D341Med (cell line): ENCODE measurements at regions not wholly inside any gene's neighbourhood (a gene's known extent, or its start where the extent isn't known, plus 50 kb on each side); places are given as distances from the start of the nearest gene placed in this dataset.
"Not testable (repeated sequence)": the region's sequence is repeated elsewhere in the genome, so short reads cannot be mapped to it uniquely, and the experiment has no call there.

Experiments used
- DNase-seq: peaks from one replicate; pipeline ENCODE4 v3.0.0; 2012; ENCODE audit warnings: low spot score

DNA sequence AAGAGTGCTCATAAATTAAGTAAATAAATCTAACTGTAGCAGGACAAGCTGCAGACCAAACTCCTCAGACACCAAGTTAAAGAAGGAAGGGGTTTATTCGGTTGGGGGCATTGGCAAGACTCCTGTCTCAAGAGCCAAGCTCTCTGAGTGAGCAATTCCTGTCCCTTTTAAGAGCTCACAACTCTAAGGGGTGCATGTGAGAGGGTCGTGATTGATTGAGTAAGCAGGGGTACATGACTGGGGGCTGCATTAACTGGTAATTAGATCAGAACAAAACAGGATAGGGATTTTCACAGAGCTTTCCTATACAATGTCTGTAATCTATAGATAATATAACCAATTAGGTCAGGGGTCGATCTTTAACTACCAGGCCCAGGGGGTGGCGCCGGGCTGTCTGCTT is 318.1 kb upstream of the TECRL start:
- not testable (repeated sequence) for DNase-seq

DNA sequence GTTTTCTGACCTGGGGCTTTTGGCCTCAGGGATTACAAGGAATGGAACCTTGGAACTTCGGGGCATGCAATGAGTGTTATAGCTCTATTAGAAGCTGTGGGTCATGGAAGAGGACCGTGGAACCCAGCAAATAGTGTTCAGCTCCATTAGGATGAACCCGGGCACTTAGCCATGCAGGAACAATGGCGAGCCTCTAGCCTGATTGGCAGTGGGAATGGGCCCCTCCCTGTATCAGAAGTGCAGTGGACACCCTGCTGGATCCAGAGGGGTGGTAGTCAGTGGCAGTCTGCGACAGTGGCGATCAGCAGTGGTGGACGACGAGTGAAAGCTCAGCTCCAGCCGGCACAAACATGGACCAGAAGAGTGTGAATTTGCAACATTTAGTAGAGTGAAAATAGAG is 315.4 kb upstream of the TECRL start:
- no peak for DNase-seq

DNA sequence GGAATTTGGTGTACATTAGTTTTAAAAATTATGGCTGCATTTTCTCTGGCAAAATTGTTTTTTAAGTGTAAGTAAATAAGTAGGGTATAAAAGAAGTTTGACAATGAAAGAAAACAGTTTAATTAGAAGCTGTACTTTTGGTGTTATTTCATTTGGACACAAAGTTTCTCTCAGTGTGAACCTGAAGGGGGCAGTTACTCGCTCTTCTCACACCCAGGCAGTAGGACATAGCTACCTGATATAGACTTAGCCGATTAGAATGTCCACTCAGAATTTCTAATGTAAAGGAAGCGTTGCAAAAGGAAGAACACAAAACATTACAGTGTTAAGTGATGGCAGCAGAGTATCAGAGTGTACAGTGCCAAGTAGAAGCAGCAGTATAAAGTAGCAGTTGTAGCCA is 311.9 kb upstream of the TECRL start:
- no peak for DNase-seq

DNA sequence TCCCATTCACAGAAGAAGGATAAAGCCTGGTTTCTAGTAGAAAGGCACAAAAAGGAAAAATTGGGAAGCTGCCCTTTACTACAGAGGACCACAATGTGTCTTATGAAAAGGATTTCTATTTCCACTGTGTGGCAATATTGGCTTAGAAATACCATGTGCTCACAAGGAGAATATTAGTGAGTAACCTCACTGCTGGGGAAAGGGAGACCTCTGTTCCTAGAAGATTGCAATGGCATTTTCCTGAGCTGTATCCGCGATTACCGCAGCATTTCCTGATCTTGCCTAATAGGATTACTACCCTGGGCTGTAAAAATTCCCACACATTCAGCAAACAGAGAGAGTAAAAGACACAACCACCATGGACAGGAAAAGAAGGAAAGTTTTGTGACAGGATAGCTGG is 308.8 kb upstream of the TECRL start:
- DNase-seq: peak; percentile 22

DNA sequence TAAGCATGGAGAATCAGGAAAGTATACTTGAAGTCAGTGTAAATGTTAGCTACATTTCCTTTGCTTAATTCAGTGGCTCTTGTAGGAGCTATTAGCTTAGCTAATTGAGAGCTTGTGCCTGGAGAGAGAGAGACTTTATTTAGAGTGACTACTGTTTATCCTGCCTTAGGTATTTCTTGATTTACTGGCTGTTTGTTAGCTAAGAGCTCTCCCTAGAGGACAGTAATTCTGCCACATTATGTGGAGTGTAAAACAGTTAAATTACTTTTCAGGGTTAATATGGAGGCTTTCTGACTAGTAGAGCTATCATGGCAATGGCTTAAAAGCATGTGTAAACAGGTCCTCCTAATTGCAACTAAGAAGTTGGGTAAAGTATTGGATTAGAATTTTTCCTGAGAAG is 306.5 kb upstream of the TECRL start:
- no peak for DNase-seq

DNA sequence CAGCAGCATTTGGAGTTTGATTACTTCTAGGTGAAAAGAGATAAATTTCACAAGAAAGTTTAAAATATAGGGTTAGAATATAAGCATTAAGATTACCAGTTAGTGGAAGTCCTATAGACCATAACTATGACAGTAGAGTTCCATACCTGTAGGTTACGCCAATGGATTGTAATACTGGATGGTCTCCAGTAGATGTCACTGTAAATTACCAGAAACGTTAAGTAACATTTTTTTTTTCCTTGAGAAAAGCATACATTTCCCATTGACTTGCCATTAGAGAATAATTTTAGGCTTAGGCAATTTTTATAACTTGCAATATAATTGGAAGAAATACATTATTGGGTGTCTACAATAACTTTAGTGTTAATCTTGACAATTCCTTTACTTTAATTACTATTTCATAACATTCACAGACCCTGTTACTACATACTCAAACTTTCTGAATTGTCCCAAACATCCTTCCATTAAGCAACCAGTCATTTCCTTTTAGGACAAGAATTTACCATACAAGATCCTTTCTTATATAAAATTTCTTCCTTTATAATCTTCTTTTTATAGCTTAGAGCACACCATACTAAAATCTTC is 304.1 kb upstream of the TECRL start:
- peak; percentile 26 for DNase-seq

DNA sequence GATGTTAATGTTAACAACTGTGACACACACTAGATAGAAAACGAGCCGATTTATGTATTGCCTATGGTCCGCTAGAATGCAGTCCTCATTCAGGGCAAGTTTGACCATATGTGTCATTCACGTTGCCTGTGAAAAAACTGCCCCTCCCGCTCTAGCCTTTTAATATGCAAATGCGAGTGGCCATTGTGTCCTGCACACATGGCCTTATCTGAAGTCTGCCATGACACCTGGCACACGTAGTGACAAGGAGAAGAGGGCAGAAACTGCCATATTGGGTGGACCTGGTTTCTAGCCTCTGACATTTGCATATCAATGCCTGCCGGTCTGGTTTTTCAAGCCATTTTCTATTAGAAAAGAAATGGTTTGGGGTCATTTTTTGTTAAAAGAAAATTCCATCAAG is 303.3 kb upstream of the TECRL start:
- DNase-seq: no peak

DNA sequence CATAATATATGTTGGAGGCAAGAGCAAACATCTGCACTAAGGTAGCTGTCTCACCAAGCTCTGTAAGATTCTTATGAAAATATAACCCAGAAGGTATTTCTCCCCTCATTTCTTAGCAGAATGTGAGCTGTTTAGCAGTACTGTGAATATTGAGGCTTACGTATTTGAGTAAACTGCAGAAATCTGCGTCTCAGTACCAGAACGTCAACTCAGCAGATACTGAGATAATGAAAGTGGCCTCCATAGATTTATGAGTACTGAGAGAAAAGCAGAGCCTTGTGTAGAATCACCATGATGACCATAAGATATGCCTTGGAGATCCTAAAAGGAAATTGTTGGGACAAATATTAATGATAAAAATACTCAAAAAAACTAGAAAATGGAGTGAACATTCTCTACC is 296.7 kb upstream of the TECRL start:
- DNase-seq: no peak

DNA sequence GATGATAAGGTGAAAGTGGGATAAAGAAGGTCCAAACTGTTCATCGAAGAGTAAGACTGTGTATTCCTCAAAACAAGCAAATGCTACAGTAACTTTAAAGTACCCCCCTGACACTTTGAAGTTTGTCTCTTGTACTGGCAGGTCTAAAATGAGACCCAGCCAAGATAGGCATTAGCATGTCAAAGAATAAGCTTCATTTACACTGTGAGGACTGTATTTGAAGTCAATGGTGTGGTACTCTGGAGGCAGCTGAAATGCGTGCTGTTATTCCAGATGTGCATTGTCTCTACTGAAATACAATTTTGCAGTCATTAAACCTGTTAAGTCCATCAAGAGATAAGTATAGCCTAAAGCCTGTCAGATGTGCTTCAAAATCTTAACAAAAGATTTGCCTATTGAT is 288.9 kb upstream of the TECRL start:
- no peak for DNase-seq

DNA sequence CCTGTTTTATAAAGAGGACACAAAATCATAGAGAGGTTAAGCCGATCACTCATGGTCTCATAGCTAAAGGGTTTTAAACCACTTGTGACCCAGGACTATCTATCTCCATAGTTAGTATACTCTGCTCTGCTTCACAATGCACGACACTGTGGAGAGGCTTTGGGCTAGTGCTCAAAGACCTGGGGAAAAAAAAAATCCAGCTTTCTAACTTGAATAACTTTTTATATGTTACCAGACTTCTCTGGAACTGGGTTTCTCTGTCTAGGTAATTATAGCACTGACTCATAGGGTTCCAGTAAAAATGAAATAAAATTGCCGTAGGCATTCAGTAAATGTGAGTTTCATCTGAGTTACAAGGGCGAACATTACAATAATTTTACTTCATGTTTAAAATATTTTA is 273.7 kb upstream of the TECRL start:
- DNase-seq: no peak

DNA sequence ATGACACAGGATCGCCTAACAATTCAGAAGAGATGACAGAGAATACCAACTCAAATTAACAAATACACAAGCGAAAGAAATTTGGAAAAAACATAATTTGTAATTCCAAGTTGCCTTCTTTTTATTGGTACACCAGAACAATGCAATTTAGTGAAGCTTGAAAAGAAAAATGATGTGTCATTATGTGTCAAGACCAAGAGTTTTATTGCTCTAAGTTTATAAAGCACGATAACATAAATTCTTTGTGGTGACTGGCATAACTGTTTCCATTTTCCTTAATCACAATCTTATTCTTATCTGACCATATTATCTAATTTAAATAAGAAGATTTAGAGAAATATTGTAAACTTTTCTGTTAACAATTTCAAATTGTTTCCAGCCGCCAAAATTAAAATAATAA is 273.2 kb upstream of the TECRL start:
- DNase-seq: no peak

DNA sequence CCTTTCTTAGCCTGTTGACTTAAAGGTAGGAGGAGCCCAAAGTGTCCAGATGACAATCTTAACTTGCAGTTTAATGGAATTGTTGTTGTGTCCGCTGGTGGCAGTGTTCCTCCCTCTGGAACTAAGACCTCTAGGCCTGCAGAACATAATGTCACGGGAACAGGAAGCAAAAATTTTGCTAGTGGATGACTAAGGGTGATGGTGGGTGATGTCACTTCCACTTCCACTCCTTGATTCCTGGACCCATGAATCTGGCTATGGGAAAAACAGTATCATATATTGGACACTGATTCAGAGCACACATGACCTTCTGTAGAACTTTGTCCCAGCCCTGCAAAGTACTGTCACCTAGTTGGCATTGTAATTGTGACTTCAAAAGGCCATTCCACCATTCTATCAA is 263.9 kb upstream of the TECRL start:
- not testable (repeated sequence) for DNase-seq

DNA sequence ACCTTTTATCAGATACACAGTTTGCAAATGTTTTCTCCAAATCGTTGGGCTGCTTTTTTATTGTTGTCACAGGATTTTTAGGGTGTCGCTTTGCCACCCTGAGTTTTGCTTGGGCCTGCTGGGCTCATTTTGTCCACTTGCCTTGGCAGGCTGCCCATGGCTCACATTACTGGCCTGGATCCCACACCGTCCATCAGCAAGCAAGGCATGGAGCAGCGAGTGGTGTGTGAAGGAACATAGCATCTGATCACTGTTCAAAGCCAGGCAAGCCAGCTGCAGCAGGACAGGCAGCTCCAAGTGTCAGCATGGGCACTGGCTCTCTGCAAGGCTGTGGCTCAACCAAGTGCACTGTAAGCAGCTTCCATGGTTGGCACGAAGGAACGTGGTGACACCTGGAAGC is 261.4 kb upstream of the TECRL start:
- peak; percentile 8 for DNase-seq

DNA sequence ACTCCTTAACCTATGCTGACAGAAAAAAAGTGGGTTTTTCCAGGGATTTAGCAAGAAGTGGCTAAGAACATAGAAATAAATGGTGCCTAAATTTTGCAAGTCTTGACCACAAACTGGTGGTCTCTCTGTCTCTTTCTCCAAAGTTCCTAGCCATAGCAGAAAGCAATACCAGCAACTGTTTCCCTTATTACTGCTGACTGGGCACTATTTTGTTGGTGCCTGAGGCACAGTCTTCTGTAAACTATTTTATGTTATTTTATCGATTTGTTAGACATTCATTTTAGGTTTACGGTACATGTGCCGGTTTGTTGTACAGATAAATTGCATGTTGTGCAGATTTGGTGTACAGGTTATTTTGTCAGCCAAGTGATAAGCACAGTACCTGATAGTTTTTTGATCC is 234.6 kb upstream of the TECRL start:
- no peak for DNase-seq

DNA sequence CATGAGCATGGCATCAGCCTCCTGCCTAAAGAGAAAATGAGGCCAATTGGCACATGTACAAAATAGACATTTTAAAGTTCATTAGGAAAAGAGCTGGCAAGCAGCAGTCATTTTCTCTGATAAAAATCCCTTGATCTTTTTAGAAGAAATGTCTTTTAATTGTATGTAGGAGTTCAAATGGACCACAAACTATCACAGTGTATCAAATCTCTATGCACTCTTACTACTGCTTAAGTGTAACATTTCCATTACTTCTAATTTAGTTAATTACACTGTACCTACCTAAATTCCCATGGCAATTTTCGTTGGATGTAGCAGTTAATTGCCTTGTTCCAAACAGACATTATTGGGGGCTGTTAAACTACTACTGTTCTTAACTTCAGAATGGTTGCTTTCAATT is 233.7 kb upstream of the TECRL start:
- no peak for DNase-seq

DNA sequence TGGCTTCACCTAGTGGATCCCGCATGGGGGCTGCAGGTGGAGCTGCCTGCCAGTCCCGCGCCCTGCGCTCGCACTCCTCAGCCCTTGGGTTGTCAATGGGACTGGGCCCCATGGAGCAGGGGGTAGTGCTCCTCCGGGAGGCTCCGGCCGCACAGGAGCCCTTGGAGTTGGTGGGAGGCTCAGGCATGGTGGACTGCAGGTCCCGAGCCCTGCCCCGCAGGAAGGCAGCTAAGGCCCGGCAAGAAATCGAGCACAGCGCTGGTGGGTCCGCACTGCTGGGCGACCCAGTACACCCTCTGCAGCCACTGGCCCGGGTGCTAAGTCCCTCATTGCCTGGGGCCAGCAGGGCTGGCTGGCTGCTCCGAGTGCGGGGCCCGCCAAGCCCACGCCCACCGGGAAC is 231.2 kb upstream of the TECRL start:
- not testable (repeated sequence) for DNase-seq

DNA sequence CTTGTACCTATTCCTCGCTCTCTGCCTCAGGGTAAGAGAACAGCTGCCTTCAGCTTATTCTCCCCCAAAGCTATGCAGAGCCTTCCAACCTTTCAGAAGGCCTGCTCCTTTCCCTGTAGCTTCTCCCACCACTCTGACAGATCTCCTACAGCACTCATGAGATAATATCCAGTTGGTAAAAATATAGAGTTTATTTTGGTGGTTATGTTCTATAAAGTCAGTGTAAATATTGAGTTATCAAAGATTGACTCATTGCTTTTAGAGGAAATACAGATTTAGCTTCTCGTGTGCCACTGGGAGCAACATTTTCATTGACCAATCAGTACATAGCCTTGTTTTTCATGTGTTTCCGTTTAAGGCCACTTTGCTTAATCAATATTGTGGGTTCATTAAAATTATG is 216.2 kb upstream of the TECRL start:
- DNase-seq: no peak

DNA sequence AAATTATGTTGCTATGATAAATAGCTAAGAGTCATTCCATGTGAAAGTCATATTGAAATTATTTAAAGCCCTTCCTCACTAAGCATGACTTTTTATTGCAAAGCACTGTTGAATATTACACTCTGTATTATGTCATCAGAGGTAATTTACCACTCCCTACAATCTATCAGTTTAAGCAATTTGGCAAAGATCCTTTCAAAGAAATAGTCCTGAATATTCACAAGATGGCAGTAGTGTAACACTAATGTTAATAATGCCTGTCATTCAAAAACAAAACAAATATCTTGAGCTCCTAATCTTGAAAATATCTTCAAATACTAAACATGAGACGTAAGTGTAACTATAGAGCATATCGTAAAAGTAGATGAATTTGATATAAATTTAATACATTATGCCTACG is 208.6 kb upstream of the TECRL start:
- DNase-seq: peak; percentile 7

DNA sequence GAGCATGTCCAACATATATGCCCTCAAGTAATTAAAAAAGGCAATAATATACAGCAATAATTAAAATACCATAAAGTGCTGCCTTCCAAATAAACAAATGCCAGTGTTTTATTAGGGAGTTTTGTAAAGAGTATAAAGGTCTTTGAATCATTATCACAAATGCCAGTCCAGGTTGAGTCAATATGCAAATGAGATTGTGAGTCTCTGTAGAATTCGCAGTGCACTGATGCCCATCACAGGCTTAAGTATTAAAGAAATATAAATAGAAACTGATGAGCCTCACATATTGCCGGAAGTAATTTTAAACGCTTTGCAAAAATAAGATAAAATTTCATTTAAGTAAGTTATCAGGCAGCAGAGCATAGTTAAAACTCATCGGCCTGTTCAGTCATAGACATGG is 205.0 kb upstream of the TECRL start:
- no peak for DNase-seq

DNA sequence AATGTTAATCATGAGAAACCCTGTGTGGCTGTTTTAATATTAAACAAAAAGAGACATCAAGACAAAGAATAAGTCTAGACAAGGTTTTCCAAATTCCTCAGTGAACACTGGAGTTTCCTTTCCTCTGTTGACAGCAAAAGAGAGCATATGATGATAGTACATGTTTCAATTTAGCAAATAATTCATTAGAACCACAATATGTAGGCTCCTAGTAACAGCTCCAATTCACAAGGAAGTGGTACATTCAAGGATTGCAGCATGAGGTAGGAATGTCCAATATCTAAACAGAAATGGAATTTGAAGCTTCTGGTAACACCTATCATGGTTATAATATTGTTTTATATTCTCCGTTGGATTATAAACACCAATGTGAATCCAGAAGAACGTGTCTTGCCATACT is 203.8 kb upstream of the TECRL start:
- no peak for DNase-seq

DNA sequence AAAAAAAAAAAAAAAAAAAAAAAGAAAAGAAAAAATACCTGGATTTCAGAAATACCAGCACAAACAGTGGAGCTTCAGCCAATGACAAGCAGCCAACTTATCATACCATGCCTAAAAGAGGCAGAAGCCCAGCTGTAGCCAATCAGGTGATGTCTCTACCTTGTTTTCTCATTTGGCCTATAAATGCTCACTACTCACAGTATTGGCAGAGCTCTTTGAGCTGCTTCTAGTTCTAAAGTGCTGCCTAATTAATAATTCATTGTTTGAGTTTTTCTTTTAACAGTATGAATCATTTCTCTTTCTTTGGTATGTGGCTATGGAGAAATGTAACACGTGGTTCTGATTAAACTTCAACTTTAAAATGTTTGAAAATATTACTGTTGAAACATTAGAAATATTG is 188.8 kb upstream of the TECRL start:
- no peak for DNase-seq

DNA sequence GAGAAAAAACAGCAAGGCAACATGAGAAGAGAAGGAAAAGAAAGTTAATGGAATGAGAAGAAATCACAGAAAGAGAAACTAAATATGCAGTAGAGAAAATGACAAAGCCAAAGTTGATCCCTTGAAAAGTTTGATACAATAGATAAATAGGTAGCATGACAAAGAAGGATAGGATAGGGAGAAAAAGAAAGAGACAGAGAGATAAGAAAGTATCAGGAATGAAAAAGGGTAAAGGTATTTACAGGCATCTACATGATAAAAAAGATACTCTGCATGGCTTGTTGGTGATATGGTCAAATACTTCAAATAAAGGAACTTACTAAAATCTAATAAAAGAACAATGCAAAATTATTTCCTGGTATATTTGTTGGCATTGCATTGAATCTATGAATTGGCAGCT is 185.5 kb upstream of the TECRL start:
- no peak for DNase-seq

DNA sequence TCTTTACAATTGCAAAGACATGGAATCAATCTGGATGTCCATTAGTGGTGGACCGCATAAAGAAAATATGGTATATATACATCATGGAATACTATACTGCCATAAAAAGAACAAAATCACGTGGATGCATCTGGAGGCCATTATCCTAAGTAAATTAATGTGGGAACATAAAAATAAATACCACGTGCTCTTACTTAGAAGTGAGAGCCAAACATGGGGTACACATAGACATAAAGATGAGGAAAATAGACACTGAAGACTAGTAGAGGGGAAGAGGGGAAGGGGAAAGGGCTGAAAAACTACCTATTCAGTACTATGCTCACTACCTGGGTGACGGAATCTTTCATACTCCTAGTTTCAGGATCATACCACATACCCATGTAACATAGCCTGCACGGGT is 179.3 kb upstream of the TECRL start:
- no peak for DNase-seq

DNA sequence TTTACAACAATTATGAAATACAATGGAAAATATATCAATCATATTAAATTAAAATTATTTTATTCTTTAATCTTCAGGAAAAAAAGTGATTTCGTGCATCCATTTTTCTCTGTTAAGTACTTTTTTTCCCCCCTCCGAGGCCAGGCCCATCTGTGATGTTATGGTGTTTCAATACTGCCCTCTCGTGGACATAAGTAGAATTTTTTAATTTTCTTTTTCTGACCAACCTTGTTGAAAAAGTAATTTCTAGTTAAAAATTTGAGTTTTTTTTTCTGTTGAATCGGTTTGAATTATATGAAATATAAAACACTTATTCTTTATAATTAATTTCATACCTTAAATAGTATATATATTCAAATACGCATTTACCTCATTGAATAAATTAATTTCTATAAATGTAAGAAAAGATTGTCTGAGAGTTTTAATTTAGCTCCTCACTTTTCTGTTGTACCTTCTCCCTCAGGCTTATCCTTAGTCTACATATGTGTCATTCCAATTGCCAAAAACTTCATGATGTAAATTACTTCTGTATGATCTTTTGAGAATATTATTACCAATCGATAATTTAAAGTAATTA is 175.8 kb upstream of the TECRL start:
- peak; percentile 26 for DNase-seq

DNA sequence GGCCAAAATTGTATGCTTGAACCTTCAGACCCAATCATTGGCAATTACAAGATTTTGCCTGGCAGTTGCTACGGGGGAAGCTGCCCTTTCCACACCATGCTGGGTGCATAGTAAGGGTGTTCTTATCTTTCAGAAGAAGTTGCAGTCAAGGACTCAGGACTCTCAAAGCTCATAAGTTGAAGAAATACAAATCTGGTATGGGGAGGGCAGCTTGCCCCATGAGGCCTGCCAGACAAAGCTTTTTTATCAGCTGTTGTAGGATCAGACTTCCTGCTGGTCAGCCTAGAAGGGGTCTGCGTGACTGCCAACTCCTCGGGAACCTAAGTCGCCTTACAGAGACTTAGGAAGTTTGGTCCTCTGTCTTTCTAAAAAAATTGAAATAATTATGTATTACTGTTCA is 174.9 kb upstream of the TECRL start:
- DNase-seq: no peak
